Hepatocyte (in vitro differentiated cells): ENCODE measurements at regions not wholly inside any gene's neighbourhood (a gene's known extent, or its start where the extent isn't known, plus 50 kb on each side); places are given as distances from the start of the nearest gene placed in this dataset.

Source experiments
- EZH2phosphoT487 ChIP-seq: fragments of 200-600 bp; sonication (generic); IDR thresholded peaks from one replicate; pipeline ENCODE4 v1.6.1; 2018; ENCODE audit warnings: antibody characterized with exemption, mild to moderate bottlenecking, low read depth, moderate library complexity; ENCODE audit not compliant: unreplicated experiment, severe bottlenecking
- TF ChIP-seq, protein P1 (sequence below): fragments of 200-600 bp; sonication (generic); IDR thresholded peaks from 2 replicates; pipeline ENCODE4 v1.5.1; 2016; ENCODE audit warnings: antibody characterized with exemption, mild to moderate bottlenecking; ENCODE audit not compliant: poor library complexity

DNA sequence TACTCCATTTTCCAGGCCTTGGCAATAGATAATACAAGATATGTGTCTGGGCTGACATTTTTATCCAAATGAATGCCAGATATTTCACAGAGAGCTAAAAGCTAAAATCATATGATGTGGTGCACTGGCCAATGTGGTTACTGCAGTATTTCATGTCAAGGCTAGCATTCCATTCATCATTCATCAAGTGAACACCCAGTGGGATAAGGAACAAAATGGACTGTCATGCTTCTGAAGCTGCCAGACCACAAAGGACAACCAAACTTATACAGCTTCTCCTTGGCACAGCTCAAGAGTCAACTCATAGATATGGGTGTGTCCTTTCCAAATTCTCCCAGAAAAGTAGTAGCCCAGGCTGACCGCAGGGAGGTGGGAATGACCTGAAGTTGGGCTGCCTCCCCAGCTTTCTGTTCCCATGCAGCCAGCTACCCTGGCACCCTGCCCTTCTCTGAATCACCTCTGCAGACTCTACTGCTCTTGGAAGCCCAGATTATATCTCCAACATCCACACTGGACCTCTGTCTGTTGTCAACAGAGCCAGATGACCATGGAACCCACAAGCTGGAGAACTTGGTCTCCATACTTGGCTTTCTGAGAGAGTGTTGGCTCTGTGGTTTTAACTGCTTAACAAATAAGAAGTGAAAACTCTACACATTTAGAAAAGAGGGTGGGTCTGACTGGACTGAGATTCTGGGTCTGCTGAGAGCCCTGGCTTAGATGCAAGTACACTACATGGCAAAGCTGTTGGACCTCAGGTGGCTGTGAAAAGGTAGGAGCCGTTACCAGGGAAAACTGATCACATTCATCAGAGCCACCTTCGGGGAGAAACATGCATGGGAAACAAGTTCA is 122.8 kb downstream of the ALDH8A1 start:
- TF ChIP-seq, protein P1, sequence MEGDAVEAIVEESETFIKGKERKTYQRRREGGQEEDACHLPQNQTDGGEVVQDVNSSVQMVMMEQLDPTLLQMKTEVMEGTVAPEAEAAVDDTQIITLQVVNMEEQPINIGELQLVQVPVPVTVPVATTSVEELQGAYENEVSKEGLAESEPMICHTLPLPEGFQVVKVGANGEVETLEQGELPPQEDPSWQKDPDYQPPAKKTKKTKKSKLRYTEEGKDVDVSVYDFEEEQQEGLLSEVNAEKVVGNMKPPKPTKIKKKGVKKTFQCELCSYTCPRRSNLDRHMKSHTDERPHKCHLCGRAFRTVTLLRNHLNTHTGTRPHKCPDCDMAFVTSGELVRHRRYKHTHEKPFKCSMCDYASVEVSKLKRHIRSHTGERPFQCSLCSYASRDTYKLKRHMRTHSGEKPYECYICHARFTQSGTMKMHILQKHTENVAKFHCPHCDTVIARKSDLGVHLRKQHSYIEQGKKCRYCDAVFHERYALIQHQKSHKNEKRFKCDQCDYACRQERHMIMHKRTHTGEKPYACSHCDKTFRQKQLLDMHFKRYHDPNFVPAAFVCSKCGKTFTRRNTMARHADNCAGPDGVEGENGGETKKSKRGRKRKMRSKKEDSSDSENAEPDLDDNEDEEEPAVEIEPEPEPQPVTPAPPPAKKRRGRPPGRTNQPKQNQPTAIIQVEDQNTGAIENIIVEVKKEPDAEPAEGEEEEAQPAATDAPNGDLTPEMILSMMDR: no peak
- TF ChIP-seq EZH2phosphoT487: no peak
